MM.1S (cell line): ENCODE measurements at regions not wholly inside any gene's neighbourhood (a gene's known extent, or its start where the extent isn't known, plus 50 kb on each side); places are given as distances from the start of the nearest gene placed in this dataset.
A peak's percentile ranks its signal among the peaks of the same experiment; 100 is the strongest.

Experiments used
- DNase-seq: peaks from one replicate; pipeline ENCODE4 v3.0.0-alpha.2; 2015
- H2AFZ ChIP-seq: fragments of 300-600 bp; sonication (generic); 2 replicates; pipeline ENCODE4 v1.6.0; 2016; ENCODE audit warnings: antibody characterized with exemption, low read length
- H3F3A ChIP-seq: fragments of 300-600 bp; sonication (generic); 2 replicates; pipeline ENCODE4 v1.6.1; 2016; ENCODE audit warnings: mild to moderate bottlenecking, antibody characterized with exemption, low read length, moderate library complexity, mixed read lengths; ENCODE audit not compliant: insufficient read depth
- H3K27ac ChIP-seq: fragments of 300-600 bp; sonication (generic); 2 replicates; pipeline ENCODE4 v1.5.1; 2016; ENCODE audit warnings: mild to moderate bottlenecking, low read length
- H3K27me3 ChIP-seq: fragments of 300-600 bp; sonication (generic); replicated peaks from 2 replicates; pipeline ENCODE4 v1.6.0; 2016; ENCODE audit warnings: low read length; ENCODE audit not compliant: insufficient read depth
- H3K36me3 ChIP-seq: fragments of 300-600 bp; sonication (generic); replicated peaks from 2 replicates; pipeline ENCODE4 v1.6.1; 2016; ENCODE audit warnings: mild to moderate bottlenecking, low read length, mixed read lengths; ENCODE audit not compliant: insufficient read depth
- H3K4me1 ChIP-seq: fragments of 300-600 bp; sonication (generic); 2 replicates; pipeline ENCODE4 v1.6.1; 2016; ENCODE audit warnings: low read length, mixed read lengths
- H3K4me2 ChIP-seq: fragments of 300-600 bp; sonication (generic); 2 replicates; pipeline ENCODE4 v1.6.0; 2016; ENCODE audit warnings: low read depth, low read length
- H3K4me3 ChIP-seq: fragments of 300-600 bp; sonication (generic); 2 replicates; pipeline ENCODE4 v1.5.1; 2016; ENCODE audit warnings: low read length, mixed read lengths
- H3K79me2 ChIP-seq: fragments of 300-600 bp; sonication (generic); 2 replicates; pipeline ENCODE4 v1.6.1; 2016; ENCODE audit warnings: mixed run types, low read length, mixed read lengths
- H3K9ac ChIP-seq: fragments of 300-600 bp; sonication (generic); 2 replicates; pipeline ENCODE4 v1.6.1; 2016; ENCODE audit warnings: low read length, mixed read lengths
- H3K9me2 ChIP-seq: fragments of 300-600 bp; sonication (generic); replicated peaks from 2 replicates; pipeline ENCODE4 v1.6.1; 2016; ENCODE audit warnings: mild to moderate bottlenecking, low read length, mixed read lengths; ENCODE audit not compliant: insufficient read depth
- H3K9me3 ChIP-seq: fragments of 300-600 bp; sonication (generic); replicated peaks from 2 replicates; pipeline ENCODE4 v1.6.1; 2016; ENCODE audit warnings: mild to moderate bottlenecking, low read length, mixed read lengths; ENCODE audit not compliant: insufficient read depth
- H4K20me1 ChIP-seq: fragments of 300-600 bp; sonication (generic); 2 replicates; pipeline ENCODE4 v1.6.1; 2016; ENCODE audit warnings: mild to moderate bottlenecking, low read length, moderate library complexity, mixed read lengths; ENCODE audit not compliant: insufficient read depth
- CTCF ChIP-seq: fragments of 300-600 bp; sonication (generic); IDR thresholded peaks from 2 replicates; pipeline ENCODE4 v1.5.1; 2016; ENCODE audit warnings: antibody characterized with exemption, low read length, mixed read lengths
- EZH2 ChIP-seq: fragments of 300-600 bp; sonication (generic); optimal IDR thresholded peaks from 2 replicates; pipeline ENCODE3; 2017; ENCODE audit warnings: low read depth, mild to moderate bottlenecking, antibody characterized with exemption, low read length, mixed read lengths
- EZH2phosphoT487 ChIP-seq: fragments of 300-600 bp; sonication (generic); IDR thresholded peaks from 2 replicates; pipeline ENCODE4 v1.6.1; 2018; ENCODE audit warnings: antibody characterized with exemption, low read length

GRCh38 chr5:121025671-121026070 lies 561.6 kb downstream of the PRR16 start:
- Histone ChIP-seq H3K9ac (no peak overlapping the region), H3K27ac (no peak overlapping the region), H2AFZ (no peak overlapping the region), H3F3A (no peaks in the 10 kb centered on the region), H3K4me1 (no peaks in the 10 kb centered on the region), H4K20me1 (no peaks in the 10 kb centered on the region), H3K4me2 (no peak overlapping the region), H3K36me3 (no peaks in the 10 kb centered on the region), H3K9me3 (no peaks in the 10 kb centered on the region), H3K79me2 (no peaks in the 10 kb centered on the region), H3K4me3 (no peak overlapping the region), H3K9me2 (no peaks in the 10 kb centered on the region), H3K27me3 (no peaks in the 10 kb centered on the region)
- TF ChIP-seq CTCF (no peak), EZH2 (no peak), EZH2phosphoT487 (no peak)
- peak; percentile 22 for DNase-seq

- Histone ChIP-seq H3K36me3 (no peaks in the 10 kb centered on the region), H3K9ac (no peak overlapping the region), H4K20me1 (no peaks in the 10 kb centered on the region), H3K27ac (no peak overlapping the region), H3K9me2 (no peaks in the 10 kb centered on the region), H2AFZ (no peak overlapping the region), H3K4me2 (no peak overlapping the region), H3K79me2 (no peaks in the 10 kb centered on the region), H3K9me3 (no peaks in the 10 kb centered on the region), H3K4me1 (no peaks in the 10 kb centered on the region), H3F3A (no peaks in the 10 kb centered on the region), H3K4me3 (no peak overlapping the region), H3K27me3 (no peaks in the 10 kb centered on the region)
- DNase-seq = no peak
- no peak for TF ChIP-seq CTCF
Observed at GRCh38 chr5:121027636-121028035, 563.5 kb downstream of the PRR16 start.

GRCh38 chr5:121029536-121030245 lies 565.6 kb downstream of the PRR16 start:
- Histone ChIP-seq H4K20me1 (no peaks in the 10 kb centered on the region), H3K4me3 (no peak overlapping the region), H3F3A (no peaks in the 10 kb centered on the region), H3K36me3 (no peaks in the 10 kb centered on the region), H3K4me1 (no peaks in the 10 kb centered on the region), H3K9me2 (no peaks in the 10 kb centered on the region), H2AFZ (no peak overlapping the region), H3K9me3 (no peaks in the 10 kb centered on the region), H3K27ac (no peak overlapping the region), H3K9ac (no peak overlapping the region), H3K27me3 (no peaks in the 10 kb centered on the region), H3K79me2 (no peaks in the 10 kb centered on the region), H3K4me2 (no peak overlapping the region)
- TF ChIP-seq EZH2 (no peak), EZH2phosphoT487 (no peak), CTCF (no peak)
- no peak for DNase-seq
